Liver (tissue), 3 donors: ENCODE measurements at regions not wholly inside any gene's neighbourhood (a gene's known extent, or its start where the extent isn't known, plus 50 kb on each side); places are given as distances from the start of the nearest gene placed in this dataset.

Experiments used
- GABPA ChIP-seq, 2 donors: IDR thresholded peaks in 1 of 2; conservative IDR thresholded peaks in 1 of 2; 2 replicates each; pipeline ENCODE4 v1.6.1; 2016; ENCODE audit warnings: antibody characterized with exemption in 2 of 2, mild to moderate bottlenecking in 1 of 2, moderate library complexity in 1 of 2
- TAF1 ChIP-seq: conservative IDR thresholded peaks from 2 replicates; pipeline ENCODE4 v1.6.1; 2016; ENCODE audit warnings: antibody characterized with exemption, mild to moderate bottlenecking
- TF ChIP-seq, protein P1 (sequence below): IDR thresholded peaks from 2 replicates; pipeline ENCODE4 v1.6.1; 2016; ENCODE audit warnings: antibody characterized with exemption, mild to moderate bottlenecking
- TF ChIP-seq, protein P2 (sequence below): IDR thresholded peaks from 2 replicates; pipeline ENCODE4 v1.6.1; 2016; ENCODE audit warnings: antibody characterized with exemption
- TF ChIP-seq, protein P3 (sequence below): IDR thresholded peaks from 2 replicates; pipeline ENCODE4 v1.6.1; 2016; ENCODE audit warnings: antibody characterized with exemption
- TF ChIP-seq, protein P4 (sequence below): fragments of 150-350 bp; IDR thresholded peaks from 2 replicates; pipeline ENCODE4 v1.5.1; 2017; ENCODE audit warnings: improper control_type of control experiment, low read depth, low read length; ENCODE audit not compliant: missing input control
- donor health status: healthy.
- donor health status: healthy.

DNA sequence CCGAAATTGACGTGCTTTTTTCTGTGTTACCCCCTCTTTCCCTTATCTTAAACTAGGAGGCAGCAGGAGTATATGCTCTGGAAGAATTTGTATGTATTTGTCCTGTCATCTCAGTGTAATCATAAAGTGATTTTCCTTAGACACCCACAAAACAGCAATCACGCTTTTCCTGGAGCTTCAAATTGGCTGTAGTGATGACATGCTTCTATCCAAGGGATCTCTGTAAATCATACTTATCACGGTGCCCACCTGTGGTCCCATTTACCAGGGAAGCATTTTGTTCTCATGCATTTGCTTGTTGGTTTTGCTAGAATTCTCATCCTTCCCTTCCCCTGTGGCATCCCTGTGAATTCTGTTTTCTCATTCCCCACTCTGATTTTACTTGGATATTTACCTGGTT lies 220.8 kb upstream of the THUMPD2 start:
- TF ChIP-seq GABPA (IDR thresholded peaks at IDR 0.05 in 1 of 2, conservative IDR thresholded peaks at IDR 0.05 in 1 of 2): no peak
- TF ChIP-seq, protein P1, sequence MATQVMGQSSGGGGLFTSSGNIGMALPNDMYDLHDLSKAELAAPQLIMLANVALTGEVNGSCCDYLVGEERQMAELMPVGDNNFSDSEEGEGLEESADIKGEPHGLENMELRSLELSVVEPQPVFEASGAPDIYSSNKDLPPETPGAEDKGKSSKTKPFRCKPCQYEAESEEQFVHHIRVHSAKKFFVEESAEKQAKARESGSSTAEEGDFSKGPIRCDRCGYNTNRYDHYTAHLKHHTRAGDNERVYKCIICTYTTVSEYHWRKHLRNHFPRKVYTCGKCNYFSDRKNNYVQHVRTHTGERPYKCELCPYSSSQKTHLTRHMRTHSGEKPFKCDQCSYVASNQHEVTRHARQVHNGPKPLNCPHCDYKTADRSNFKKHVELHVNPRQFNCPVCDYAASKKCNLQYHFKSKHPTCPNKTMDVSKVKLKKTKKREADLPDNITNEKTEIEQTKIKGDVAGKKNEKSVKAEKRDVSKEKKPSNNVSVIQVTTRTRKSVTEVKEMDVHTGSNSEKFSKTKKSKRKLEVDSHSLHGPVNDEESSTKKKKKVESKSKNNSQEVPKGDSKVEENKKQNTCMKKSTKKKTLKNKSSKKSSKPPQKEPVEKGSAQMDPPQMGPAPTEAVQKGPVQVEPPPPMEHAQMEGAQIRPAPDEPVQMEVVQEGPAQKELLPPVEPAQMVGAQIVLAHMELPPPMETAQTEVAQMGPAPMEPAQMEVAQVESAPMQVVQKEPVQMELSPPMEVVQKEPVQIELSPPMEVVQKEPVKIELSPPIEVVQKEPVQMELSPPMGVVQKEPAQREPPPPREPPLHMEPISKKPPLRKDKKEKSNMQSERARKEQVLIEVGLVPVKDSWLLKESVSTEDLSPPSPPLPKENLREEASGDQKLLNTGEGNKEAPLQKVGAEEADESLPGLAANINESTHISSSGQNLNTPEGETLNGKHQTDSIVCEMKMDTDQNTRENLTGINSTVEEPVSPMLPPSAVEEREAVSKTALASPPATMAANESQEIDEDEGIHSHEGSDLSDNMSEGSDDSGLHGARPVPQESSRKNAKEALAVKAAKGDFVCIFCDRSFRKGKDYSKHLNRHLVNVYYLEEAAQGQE: no peak
- TF ChIP-seq, protein P2, sequence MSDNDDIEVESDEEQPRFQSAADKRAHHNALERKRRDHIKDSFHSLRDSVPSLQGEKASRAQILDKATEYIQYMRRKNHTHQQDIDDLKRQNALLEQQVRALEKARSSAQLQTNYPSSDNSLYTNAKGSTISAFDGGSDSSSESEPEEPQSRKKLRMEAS: no peak
- TF ChIP-seq, protein P3, sequence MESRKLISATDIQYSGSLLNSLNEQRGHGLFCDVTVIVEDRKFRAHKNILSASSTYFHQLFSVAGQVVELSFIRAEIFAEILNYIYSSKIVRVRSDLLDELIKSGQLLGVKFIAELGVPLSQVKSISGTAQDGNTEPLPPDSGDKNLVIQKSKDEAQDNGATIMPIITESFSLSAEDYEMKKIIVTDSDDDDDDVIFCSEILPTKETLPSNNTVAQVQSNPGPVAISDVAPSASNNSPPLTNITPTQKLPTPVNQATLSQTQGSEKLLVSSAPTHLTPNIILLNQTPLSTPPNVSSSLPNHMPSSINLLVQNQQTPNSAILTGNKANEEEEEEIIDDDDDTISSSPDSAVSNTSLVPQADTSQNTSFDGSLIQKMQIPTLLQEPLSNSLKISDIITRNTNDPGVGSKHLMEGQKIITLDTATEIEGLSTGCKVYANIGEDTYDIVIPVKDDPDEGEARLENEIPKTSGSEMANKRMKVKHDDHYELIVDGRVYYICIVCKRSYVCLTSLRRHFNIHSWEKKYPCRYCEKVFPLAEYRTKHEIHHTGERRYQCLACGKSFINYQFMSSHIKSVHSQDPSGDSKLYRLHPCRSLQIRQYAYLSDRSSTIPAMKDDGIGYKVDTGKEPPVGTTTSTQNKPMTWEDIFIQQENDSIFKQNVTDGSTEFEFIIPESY: no peak
- TF ChIP-seq, protein P4, sequence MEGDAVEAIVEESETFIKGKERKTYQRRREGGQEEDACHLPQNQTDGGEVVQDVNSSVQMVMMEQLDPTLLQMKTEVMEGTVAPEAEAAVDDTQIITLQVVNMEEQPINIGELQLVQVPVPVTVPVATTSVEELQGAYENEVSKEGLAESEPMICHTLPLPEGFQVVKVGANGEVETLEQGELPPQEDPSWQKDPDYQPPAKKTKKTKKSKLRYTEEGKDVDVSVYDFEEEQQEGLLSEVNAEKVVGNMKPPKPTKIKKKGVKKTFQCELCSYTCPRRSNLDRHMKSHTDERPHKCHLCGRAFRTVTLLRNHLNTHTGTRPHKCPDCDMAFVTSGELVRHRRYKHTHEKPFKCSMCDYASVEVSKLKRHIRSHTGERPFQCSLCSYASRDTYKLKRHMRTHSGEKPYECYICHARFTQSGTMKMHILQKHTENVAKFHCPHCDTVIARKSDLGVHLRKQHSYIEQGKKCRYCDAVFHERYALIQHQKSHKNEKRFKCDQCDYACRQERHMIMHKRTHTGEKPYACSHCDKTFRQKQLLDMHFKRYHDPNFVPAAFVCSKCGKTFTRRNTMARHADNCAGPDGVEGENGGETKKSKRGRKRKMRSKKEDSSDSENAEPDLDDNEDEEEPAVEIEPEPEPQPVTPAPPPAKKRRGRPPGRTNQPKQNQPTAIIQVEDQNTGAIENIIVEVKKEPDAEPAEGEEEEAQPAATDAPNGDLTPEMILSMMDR: no peak
- no peak for TF ChIP-seq TAF1
